ENCODE measurements at regions not wholly inside any gene's neighbourhood (a gene's known extent, or its start where the extent isn't known, plus 50 kb on each side); places are given as distances from the start of the nearest gene placed in this dataset.

DNA sequence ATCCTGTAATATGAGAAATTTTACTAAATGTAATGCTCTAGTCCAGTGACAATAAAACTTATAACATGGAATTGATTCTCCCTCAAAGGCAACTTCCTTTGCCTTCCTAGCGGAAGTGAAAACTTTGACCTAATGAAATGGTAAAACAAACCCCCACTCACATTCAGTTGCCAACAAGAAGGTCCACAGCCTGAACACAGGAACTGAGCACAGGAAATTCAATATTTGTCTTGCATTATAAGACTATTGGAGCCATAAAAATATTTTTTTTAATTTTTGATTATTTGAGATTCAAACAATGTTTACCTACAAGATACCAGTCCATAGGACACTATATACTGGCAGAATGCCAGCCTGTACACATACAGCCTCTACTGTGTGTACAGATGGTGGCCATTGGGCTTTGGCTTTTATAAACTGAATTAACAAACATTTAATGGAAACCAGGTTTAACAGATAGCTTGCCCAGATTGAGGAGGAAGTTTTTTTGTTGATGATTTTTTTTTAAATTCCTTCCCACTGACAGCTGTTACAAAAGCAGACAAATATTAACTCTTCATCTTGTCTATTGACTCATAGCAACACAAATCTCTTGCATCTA is 481.5 kb upstream of the JAG1 start:
- TF ChIP-seq POLR2AphosphoS5 (IDR thresholded peaks at IDR 0.05; ENCODE audit: low read depth, low read length): no peak
- no peak for TF ChIP-seq TAF1 (IDR thresholded peaks at IDR 0.05; ENCODE audit: borderline replicate concordance, insufficient read depth, low read length)
- no peak for TF ChIP-seq REST (IDR thresholded peaks at IDR 0.05; ENCODE audit: insufficient read depth in 1 of 2, low read depth in 2 of 2, low read length in 2 of 2)
- TF ChIP-seq SIN3A (IDR thresholded peaks at IDR 0.05; ENCODE audit: borderline replicate concordance, insufficient read depth, low read length): no peak
